Hepatocyte (in vitro differentiated cells): ENCODE measurements at regions not wholly inside any gene's neighbourhood (a gene's known extent, or its start where the extent isn't known, plus 50 kb on each side); places are given as distances from the start of the nearest gene placed in this dataset.

Source experiments
- CTCF ChIP-seq: fragments of 200-600 bp; sonication (generic); IDR thresholded peaks from 2 replicates; pipeline ENCODE4 v1.5.1; 2016; ENCODE audit warnings: antibody characterized with exemption, mild to moderate bottlenecking; ENCODE audit not compliant: poor library complexity
- EZH2 ChIP-seq: fragments of 200-600 bp; sonication (generic); IDR thresholded peaks from 2 replicates; pipeline ENCODE4 v1.6.1; 2016; ENCODE audit warnings: antibody characterized with exemption, mild to moderate bottlenecking, borderline replicate concordance
- EZH2phosphoT487 ChIP-seq: fragments of 200-600 bp; sonication (generic); IDR thresholded peaks from one replicate; pipeline ENCODE4 v1.6.1; 2018; ENCODE audit warnings: antibody characterized with exemption, mild to moderate bottlenecking, low read depth, moderate library complexity; ENCODE audit not compliant: unreplicated experiment, severe bottlenecking

GRCh38 chr18:34543945-34544344 is 166.2 kb upstream of the DTNA start:
- no peak for TF ChIP-seq CTCF
- no peak for TF ChIP-seq EZH2
- no peak for TF ChIP-seq EZH2phosphoT487
